ENCODE measurements at regions not wholly inside any gene's neighbourhood (a gene's known extent, or its start where the extent isn't known, plus 50 kb on each side); places are given as distances from the start of the nearest gene placed in this dataset.

GRCh38 chr11:134544095-134544815 is 132.2 kb upstream of the B3GAT1 start:
- POLR2A ChIA-PET = no interaction called here

More at GRCh38 chr11:134544095-134544815, 132.2 kb upstream of the B3GAT1 start:
- Mint-ChIP-seq H3K27me3 (ENCODE audit: low read depth) (no peaks in the 10 kb centered on the region), H3K4me3 (no peak overlapping the region), H3K4me1 (peaks cover 15% of the 10 kb centered on the region), H3K27ac (no peak overlapping the region), H3K36me3 (peaks cover 4% of the 10 kb centered on the region; the same call in 1 of the 2 replicates), H3K9me3 (peaks cover 12% of the 10 kb centered on the region)
- CTCF ChIA-PET = no interaction called here
- DNase-seq (ENCODE audit: low spot score) = no peak
- TF ChIP-seq ZBTB21 (CRISPR knock-in tag; IDR thresholded peaks at IDR 0.05; ENCODE audit: borderline replicate concordance) = no peak
- no peak for TF ChIP-seq TEAD1 (CRISPR knock-in tag; IDR thresholded peaks at IDR 0.05)
- no peak for TF ChIP-seq CDX4 (CRISPR knock-in tag; IDR thresholded peaks at IDR 0.05; ENCODE audit: borderline replicate concordance)
- TF ChIP-seq USF2 (CRISPR knock-in tag; IDR thresholded peaks at IDR 0.05) = no peak
- no peak for TF ChIP-seq ZNF416 (CRISPR knock-in tag; IDR thresholded peaks at IDR 0.05)
- TF ChIP-seq PRRX2 (CRISPR knock-in tag; IDR thresholded peaks at IDR 0.05) = no peak
- no peak for TF ChIP-seq ESRRA (CRISPR knock-in tag; IDR thresholded peaks at IDR 0.05; ENCODE audit: borderline replicate concordance)
- TF ChIP-seq NFATC4 (CRISPR knock-in tag; IDR thresholded peaks at IDR 0.05) = no peak
- TF ChIP-seq ZNF532 (CRISPR knock-in tag; IDR thresholded peaks at IDR 0.05; ENCODE audit: borderline replicate concordance) = no peak
- no peak for TF ChIP-seq MAX (CRISPR knock-in tag; IDR thresholded peaks at IDR 0.05)
- no peak for TF ChIP-seq NR3C1 (CRISPR knock-in tag; conservative IDR thresholded peaks at IDR 0.05; ENCODE audit: low read depth)
- TF ChIP-seq ZNF423 (CRISPR knock-in tag; IDR thresholded peaks at IDR 0.05) = no peak
- TF ChIP-seq GTF2I (CRISPR knock-in tag; conservative IDR thresholded peaks at IDR 0.05) = no peak
- TF ChIP-seq FOXP4 (CRISPR knock-in tag; IDR thresholded peaks at IDR 0.05) = no peak
- no peak for ATAC-seq

All from WTC11 (cell line).